HG03439 (cell line): ENCODE measurements at regions not wholly inside any gene's neighbourhood (a gene's known extent, or its start where the extent isn't known, plus 50 kb on each side); places are given as distances from the start of the nearest gene placed in this dataset.

Experiments used
- ATAC-seq: cut with Tn5 transposase; IDR thresholded peaks from one replicate; pipeline ENCODE4 v1.9.1; 2021; ENCODE audit warnings: mild to moderate bottlenecking, moderate library complexity; ENCODE audit not compliant: unreplicated experiment

- no peak for ATAC-seq
Measured at GRCh38 chr18:26794230-26795101, 71.0 kb downstream of the AQP4 start.

DNA sequence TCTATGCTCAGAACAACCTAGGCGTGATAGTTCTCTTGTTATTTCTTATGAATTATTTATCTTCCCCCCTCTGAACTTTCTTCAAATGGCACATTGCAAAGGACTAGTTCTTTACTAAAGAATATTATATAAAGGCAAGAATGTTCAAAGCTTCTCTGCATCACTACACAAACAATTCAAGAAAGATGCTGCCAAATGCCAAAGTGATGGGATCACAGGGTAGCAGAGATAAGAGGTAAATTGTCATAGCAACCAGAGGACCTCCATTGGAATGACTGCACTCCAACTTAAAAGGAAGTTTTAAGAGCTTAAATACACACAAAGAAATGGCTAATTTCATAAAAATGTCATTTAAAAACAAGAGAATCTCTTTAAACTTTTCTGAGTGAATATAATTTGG lies 72.8 kb downstream of the AQP4 start:
- ATAC-seq, result no peak

GRCh38 chr18:26791676-26792075 lies 73.8 kb downstream of the AQP4 start:
- ATAC-seq, result no peak

GRCh38 chr18:26784599-26784998 lies 80.9 kb downstream of the AQP4 start:
- no peak for ATAC-seq

DNA sequence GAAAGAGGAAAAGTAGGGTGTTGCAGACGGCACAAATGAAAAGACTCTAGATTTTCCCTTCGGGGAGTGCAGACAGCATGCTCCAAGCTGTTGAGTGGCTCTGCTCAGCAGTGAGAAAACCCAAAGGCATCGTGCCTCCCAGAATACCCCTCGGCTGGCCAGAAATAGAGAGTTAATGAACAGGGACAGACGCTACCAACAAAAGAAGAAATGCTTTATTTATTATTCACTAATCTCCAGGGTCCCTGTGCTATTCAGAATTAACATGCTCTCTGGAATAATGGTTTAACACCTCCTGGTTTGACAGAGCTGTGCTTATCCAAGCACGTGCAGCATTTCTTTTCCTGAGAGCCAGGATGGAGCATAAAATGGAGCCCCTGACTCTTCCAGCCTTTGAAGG lies 82.3 kb downstream of the AQP4 start:
- ATAC-seq, result no peak

GRCh38 chr18:26780520-26781325 lies 84.8 kb downstream of the AQP4 start:
- no peak for ATAC-seq

DNA sequence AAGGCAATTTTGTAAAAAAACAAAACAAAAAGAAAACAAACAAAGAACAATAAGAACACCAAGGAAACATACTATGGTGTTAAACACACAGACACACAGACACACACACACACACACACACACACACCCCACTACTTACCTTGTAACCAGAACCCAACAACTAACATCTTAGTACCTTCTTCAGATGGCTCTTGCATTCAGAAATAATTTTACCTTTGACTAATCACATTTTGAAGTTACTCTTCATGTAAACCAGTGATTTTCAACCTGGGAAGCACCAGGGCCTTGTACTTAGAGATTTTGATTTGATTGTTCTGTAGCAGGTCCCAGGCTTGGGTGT lies 87.5 kb downstream of the AQP4 start:
- ATAC-seq, result no peak

- no peak for ATAC-seq
Measured at GRCh38 chr18:26777351-26778053, 88.0 kb downstream of the AQP4 start.

DNA sequence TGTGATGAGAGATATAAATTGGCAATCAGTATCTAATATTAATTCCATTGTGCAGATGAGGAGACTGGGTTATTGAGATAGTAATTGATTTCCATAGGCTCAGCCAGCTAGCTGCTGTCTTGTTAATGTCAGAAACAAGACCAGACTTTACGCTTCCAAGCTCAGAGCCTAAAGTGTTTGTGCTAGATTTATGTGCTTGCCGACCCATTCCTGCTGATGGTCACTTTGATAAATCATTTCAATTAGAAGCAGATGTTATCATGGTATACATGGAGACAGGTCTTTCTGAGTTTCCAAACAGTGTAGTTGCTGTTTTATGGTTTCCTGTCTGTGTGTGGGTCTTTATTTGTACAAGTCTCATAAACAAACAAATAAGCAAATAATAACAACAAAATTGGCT lies 92.8 kb downstream of the AQP4 start:
- no peak for ATAC-seq

- ATAC-seq, result no peak
Measured at GRCh38 chr18:26771524-26771923, 94.0 kb downstream of the AQP4 start.

DNA sequence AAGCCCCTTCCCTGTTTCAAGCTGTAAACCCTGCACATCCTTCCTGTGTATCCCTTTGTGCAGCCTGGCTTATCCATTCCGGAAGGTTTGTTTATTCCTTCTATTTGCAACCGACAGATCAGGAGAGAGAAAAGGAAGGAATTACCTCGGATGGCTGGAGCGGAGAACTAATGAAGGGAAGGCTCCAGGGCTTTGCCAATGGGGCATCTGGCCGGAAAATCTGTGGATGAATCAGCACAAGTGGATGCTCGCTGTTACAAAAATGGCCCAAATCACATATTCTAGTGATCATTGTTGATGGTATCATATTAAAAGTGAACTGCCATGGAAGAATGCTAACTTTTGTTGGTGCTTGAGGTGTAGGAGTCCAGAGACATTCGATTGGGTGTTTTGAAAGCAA lies 97.1 kb downstream of the AQP4 start:
- ATAC-seq, result no peak

DNA sequence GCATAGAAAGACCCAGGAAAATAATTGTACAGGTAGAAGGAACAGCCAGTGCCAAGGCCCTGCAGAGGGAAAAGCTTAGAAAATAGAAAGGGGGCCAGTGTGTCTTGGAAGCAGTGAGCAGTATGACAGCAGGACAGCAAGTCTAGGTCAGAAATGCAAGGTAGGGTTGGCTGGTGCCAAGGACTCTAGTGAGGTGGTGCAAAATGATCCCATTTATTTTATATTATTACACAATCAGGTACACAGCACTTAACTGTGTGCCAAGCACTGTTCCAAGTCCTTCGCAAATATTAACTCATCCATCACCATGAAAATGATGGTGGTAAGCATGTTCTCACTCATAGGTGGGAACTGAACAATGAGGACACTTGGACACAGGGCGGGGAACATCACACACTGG lies 100.0 kb downstream of the AQP4 start:
- ATAC-seq, result no peak

DNA sequence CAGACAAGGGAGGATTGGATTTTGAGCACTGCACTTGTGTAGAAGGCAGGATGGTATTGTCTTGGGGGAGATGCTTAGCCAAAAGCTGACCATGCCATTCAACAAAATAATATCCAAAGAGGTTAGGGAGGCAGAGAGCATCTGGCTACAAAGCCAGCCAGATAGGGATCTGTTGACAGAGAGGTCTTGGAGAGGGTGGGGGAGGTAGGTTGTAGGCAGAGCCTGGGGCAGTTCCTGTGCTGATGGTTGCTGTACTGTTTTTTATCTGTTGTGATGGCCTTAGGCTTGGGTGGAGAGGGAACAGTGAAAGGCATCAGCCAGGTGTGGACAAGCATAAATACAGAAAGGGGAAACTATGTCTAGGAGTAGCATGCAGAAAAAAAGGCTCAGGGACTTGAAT lies 100.9 kb downstream of the AQP4 start:
- ATAC-seq, result no peak

GRCh38 chr18:26764177-26764576 lies 101.3 kb downstream of the AQP4 start:
- ATAC-seq, result no peak

DNA sequence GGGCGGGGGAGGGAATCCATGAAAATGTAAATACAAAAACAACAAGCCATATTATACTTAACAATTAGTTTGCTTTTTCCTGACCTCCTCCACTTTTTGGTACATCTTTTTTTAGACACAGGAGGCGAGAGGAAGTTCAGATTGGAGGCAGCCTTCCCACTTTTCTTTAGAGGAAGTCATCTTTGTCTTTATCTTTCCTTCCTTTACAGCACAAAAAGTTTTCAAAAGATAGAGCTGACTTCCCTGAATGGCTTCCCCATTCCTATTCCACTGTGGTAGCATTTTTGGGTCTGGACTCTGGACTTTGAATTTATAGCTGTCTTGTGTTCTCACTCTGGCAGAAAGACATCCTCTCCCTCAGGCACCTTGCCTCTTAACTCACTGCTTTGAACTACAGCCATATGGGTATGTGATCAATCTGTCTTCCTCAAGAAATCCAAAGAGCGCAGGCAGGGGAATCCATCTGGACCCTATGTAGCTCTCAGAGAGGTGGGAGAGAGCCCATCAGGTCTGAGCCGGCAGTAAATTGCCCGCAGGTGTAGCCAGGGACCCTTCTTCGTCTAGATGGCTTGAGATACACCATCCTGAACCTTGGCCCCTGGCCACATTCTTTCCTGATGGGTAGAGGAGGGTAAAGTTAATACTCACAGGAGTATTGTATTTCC lies 101.9 kb downstream of the AQP4 start:
- no peak for ATAC-seq

GRCh38 chr18:26757263-26758019 lies 108.1 kb downstream of the AQP4 start:
- no peak for ATAC-seq

GRCh38 chr18:26756556-26756955 lies 109.0 kb downstream of the AQP4 start:
- no peak for ATAC-seq

- no peak for ATAC-seq
Measured at GRCh38 chr18:26746826-26747475, 118.6 kb downstream of the AQP4 start.

DNA sequence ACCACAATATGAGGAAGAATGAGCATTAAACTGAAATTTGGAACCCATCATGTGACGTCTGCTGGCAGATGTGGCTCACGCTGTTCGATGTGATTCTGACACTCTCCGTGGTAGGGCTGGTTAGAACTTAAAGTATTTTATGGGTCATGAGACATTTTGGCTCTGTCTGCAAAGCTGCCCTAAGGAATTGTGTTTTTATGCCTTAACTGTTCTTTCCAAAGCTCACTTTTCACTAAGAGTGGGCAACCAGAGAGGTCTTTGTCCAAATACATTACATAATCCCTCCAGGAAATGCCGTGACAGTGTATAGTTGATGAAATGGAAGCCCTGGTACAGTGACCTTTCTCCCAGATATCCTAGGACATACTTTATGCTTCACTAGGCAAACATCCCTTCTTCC lies 119.1 kb downstream of the AQP4 start:
- no peak for ATAC-seq
